ENCODE measurements at regions not wholly inside any gene's neighbourhood (a gene's known extent, or its start where the extent isn't known, plus 50 kb on each side); places are given as distances from the start of the nearest gene placed in this dataset.

DNA sequence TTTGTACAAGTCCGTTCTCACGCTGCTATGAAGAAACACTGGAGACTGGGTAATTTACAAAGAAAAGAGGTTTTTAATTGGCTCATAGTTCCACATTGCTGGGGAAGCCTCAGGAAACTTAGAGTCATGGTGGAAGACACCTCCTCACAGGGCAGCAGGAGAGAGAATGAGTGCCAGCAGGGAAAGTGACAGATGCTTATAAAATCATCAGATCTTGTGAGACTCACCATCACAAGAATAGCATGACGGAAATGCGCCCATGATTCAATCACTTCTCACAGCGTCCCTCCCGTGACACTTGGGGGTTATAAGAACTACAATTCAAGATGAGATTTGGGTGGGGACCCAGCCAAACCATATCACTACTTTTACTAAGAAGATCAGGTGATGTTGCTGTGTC lies 285.8 kb downstream of the TMX3 start (continued):
- no peak for TF ChIP-seq TEAD4 (IDR thresholded peaks at IDR 0.05; ENCODE audit: low read depth, low read length)

- Histone ChIP-seq H2AFZ (ENCODE audit: low read length) (no peak overlapping the region), H3K23ac (ENCODE audit: insufficient read length) (no peak overlapping the region), H2BK20ac (ENCODE audit: low read length) (no peak overlapping the region), H3K18ac (ENCODE audit: extremely low read depth, low read length) (no peak overlapping the region), H3K9ac (replicated peaks in 1 of 4; ENCODE audit: extremely low read depth in 1 of 4, low read depth in 3 of 4, low read length in 3 of 4) (no peak overlapping the region), H2AK5ac (ENCODE audit: low read depth, low read length) (no peak overlapping the region), H2BK12ac (ENCODE audit: low read depth, low read length) (no peak overlapping the region), H3K36me3 (ENCODE audit: control insufficient read depth in 2 of 4, insufficient read depth in 4 of 4, low read length in 3 of 4) (no peaks in the 10 kb centered on the region), H2BK15ac (ENCODE audit: low read length) (no peak overlapping the region), H3K4me2 (ENCODE audit: insufficient read depth in 1 of 2, low read depth in 2 of 2, low read length in 2 of 2) (no peak overlapping the region), H3K23me2 (ENCODE audit: low read depth, low read length) (no peaks in the 10 kb centered on the region), H3K4me1 (replicated peaks in 1 of 4; ENCODE audit: control insufficient read depth in 3 of 4, insufficient read depth in 4 of 4, low read length in 3 of 4) (no peaks in the 10 kb centered on the region), H3K27me3 (replicated peaks in 1 of 4; ENCODE audit: control insufficient read depth in 3 of 4, extremely low read depth in 1 of 4, insufficient read depth in 3 of 4, low read length in 3 of 4) (no peaks in the 10 kb centered on the region), H3K9me3 (ENCODE audit: insufficient read depth in 2 of 2, low read depth in 1 of 2, low read length in 1 of 2) (no peaks in the 10 kb centered on the region), H3K79me1 (ENCODE audit: low read depth, low read length) (no peaks in the 10 kb centered on the region), H4K5ac (ENCODE audit: insufficient read length, low read depth, low read length) (no peak overlapping the region), H3K79me2 (ENCODE audit: control insufficient read depth in 1 of 2, insufficient read depth in 2 of 2, low read length in 2 of 2) (no peaks in the 10 kb centered on the region), H3K4ac (replicated peaks; ENCODE audit: insufficient read length, low read depth, low read length) (no peak overlapping the region), H3K14ac (ENCODE audit: insufficient read length) (no peak overlapping the region), H4K91ac (replicated peaks; ENCODE audit: insufficient read length, low read length) (no peak overlapping the region), H4K8ac (ENCODE audit: extremely low read depth, insufficient read depth, low read length) (no peak overlapping the region), H2BK5ac (ENCODE audit: low read depth, low read length) (no peak overlapping the region), H4K20me1 (replicated peaks in 1 of 2; ENCODE audit: control insufficient read depth in 1 of 2, insufficient read depth in 2 of 2, low read length in 2 of 2) (no peaks in the 10 kb centered on the region), H3K27ac (ENCODE audit: low read depth, low read length) (no peak overlapping the region), H3K4me3 (ENCODE audit: extremely low read depth in 1 of 4, insufficient read depth in 2 of 4, low read depth in 3 of 4, low read length in 4 of 4) (no peak overlapping the region), H2BK120ac (replicated peaks; ENCODE audit: low read depth, low read length) (no peak overlapping the region), H3K56ac (replicated peaks; ENCODE audit: insufficient read length, low read depth, low read length) (no peak overlapping the region)
- DNase-seq (ENCODE audit: low read depth in 1 of 2, low spot score in 2 of 2) (no peak), FAIRE-seq (no peak)
- ChIA-PET CTCF (ENCODE audit: partially characterized antibody) (no interaction called here), POLR2A (ENCODE audit: partially characterized antibody) (no interaction called here)
- WGBS, 2 experiments (ENCODE audit: extremely low coverage in 1 of 2, insufficient coverage in 1 of 2, insufficient read length in 1 of 2, insufficient replicate concordance in 2 of 2, low coverage in 1 of 2, low lambda C conversion rate in 2 of 2, missing lambda C conversion rate in 1 of 2), result 95% methylated on average over 2 of the region's 2 CpGs; no CpG with 5 or more reads in 1 of the 2 experiments
- TF ChIP-seq ATF2 (IDR thresholded peaks at IDR 0.05; ENCODE audit: low read length), result no peak
- TF ChIP-seq, protein P1, sequence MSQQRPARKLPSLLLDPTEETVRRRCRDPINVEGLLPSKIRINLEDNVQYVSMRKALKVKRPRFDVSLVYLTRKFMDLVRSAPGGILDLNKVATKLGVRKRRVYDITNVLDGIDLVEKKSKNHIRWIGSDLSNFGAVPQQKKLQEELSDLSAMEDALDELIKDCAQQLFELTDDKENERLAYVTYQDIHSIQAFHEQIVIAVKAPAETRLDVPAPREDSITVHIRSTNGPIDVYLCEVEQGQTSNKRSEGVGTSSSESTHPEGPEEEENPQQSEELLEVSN (IDR thresholded peaks at IDR 0.05), result no peak
- TF ChIP-seq SAP30 (IDR thresholded peaks at IDR 0.05; ENCODE audit: insufficient read depth, insufficient replicate concordance, low read length), result no peak
- TF ChIP-seq NRF1 (IDR thresholded peaks at IDR 0.05; ENCODE audit: low read depth, low read length), result no peak
- no peak for TF ChIP-seq CREB1 (IDR thresholded peaks at IDR 0.05)
- TF ChIP-seq, protein P2, sequence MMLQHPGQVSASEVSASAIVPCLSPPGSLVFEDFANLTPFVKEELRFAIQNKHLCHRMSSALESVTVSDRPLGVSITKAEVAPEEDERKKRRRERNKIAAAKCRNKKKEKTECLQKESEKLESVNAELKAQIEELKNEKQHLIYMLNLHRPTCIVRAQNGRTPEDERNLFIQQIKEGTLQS (IDR thresholded peaks at IDR 0.05; ENCODE audit: insufficient read depth, low read depth, low read length), result no peak
- TF ChIP-seq TCF12 (IDR thresholded peaks at IDR 0.05; ENCODE audit: low read depth, low read length), result no peak
- no peak for TF ChIP-seq GTF2F1 (IDR thresholded peaks at IDR 0.05; ENCODE audit: borderline replicate concordance, low read depth, low read length)
- no peak for TF ChIP-seq GABPA (IDR thresholded peaks at IDR 0.05; ENCODE audit: borderline replicate concordance, insufficient read depth, low read length)
- TF ChIP-seq SIRT6 (IDR thresholded peaks at IDR 0.05; ENCODE audit: low read length), result no peak
These were observed 286.2 kb downstream of the TMX3 start for GRCh38 chr18:68428661-68429060.
